GM12878 (cell line): ENCODE measurements at regions not wholly inside any gene's neighbourhood (a gene's known extent, or its start where the extent isn't known, plus 50 kb on each side); places are given as distances from the start of the nearest gene placed in this dataset.

Source experiments
- ATAC-seq: fragments of 200-7000 bp; cut with Tn5 transposase; 3 replicates; pipeline ENCODE4 v1.9.1; 2020; ENCODE audit warnings: mild to moderate bottlenecking, moderate library complexity
- BruUV-seq: library from RNA; stranded (reverse); fragments of 400-500 nt; replicated peaks from 2 replicates; lab custom pipeline; 2021; lab: Mats Ljungman, UMichigan
- CTCF ChIA-PET: fragments of 300-600 bp; sonication (Branson Sonifier 250); formaldehyde crosslinking; extraction: SDS; loops from one replicate; lab custom pipeline; 2021; ENCODE audit warnings: inconsistent platforms; lab: Yijun Ruan, JAX
- POLR2A ChIA-PET: fragments of 350-600 bp; formaldehyde crosslinking; extraction: SDS; loops from one replicate; lab custom pipeline; 2021; ENCODE audit warnings: inconsistent platforms; lab: Charles Lee
- RAD21 ChIA-PET: fragments of 300-600 bp; sonication (Branson Sonifier 250); formaldehyde crosslinking; loops from one replicate; lab custom pipeline; 2023; ENCODE audit warnings: antibody characterized with exemption; ENCODE audit not compliant: unreplicated experiment; lab: Charles Lee
- SMC1A ChIA-PET: fragments of 300-600 bp; sonication (Branson Sonifier 250); formaldehyde crosslinking; loops from one replicate; lab custom pipeline; 2023; ENCODE audit not compliant: unreplicated experiment, uncharacterized antibody; lab: Charles Lee
- DNase-seq: peaks from one replicate; pipeline ENCODE4 v3.0.0-alpha.2; 2011; ENCODE audit warnings: low read depth, low spot score
- FAIRE-seq: peaks from 3 replicates; lab custom pipeline; 2011; peaks lifted over from hg19 to GRCh38; lab: Jason Lieb, UNC
- H2AFZ ChIP-seq: 2 replicates; pipeline ENCODE4 v1.6.0; 2011; ENCODE audit warnings: low read depth, low read length, control low read depth; ENCODE audit not compliant: control insufficient read depth
- H3K27ac ChIP-seq: 2 replicates; pipeline ENCODE4 v1.5.1; 2011; ENCODE audit warnings: control low read depth; ENCODE audit not compliant: control insufficient read depth, insufficient read depth
- H3K27me3 ChIP-seq, 2 experiments: replicated peaks in 1 of 2; 2 replicates each; pipeline versions ENCODE4 v1.6.0 to v1.6.1; 2011; ENCODE audit warnings: low read length in 1 of 2; ENCODE audit not compliant: control insufficient read depth in 2 of 2, insufficient read depth in 2 of 2
- H3K36me3 ChIP-seq, 2 experiments: 2 replicates each; pipeline ENCODE4 v1.5.1; 2011; ENCODE audit warnings: low read length in 1 of 2; ENCODE audit not compliant: control insufficient read depth in 2 of 2, insufficient read depth in 2 of 2
- H3K4me1 ChIP-seq: 2 replicates; pipeline ENCODE4 v1.6.1; 2011; ENCODE audit warnings: mild to moderate bottlenecking, low read length, moderate library complexity, mixed read lengths; ENCODE audit not compliant: control insufficient read depth, insufficient read depth
- H3K4me2 ChIP-seq: 2 replicates; pipeline ENCODE4 v1.6.0; 2011; ENCODE audit warnings: control low read depth; ENCODE audit not compliant: control insufficient read depth, insufficient read depth
- H3K4me3 ChIP-seq: fragments of 200-600 bp; sonication (generic); 2 replicates; pipeline ENCODE4 v1.5.1; 2016
- H3K79me2 ChIP-seq: 2 replicates; pipeline ENCODE4 v1.6.0; 2011; ENCODE audit warnings: low read length; ENCODE audit not compliant: control insufficient read depth, insufficient read depth
- H3K9ac ChIP-seq: 2 replicates; pipeline ENCODE4 v1.8.0; 2011; ENCODE audit warnings: low read length, control low read depth, mixed read lengths; ENCODE audit not compliant: control insufficient read depth, insufficient read depth
- H3K9me3 ChIP-seq: replicated peaks from 3 replicates; pipeline ENCODE4 v1.5.1; 2011; ENCODE audit warnings: mild to moderate bottlenecking, low read length; ENCODE audit not compliant: control insufficient read depth, insufficient read depth
- H4K20me1 ChIP-seq: 2 replicates; pipeline ENCODE4 v1.6.0; 2011; ENCODE audit not compliant: control insufficient read depth, insufficient read depth
- BRCA1 ChIP-seq: IDR thresholded peaks from 2 replicates; pipeline ENCODE4 v1.6.1; 2011; ENCODE audit warnings: low read depth, low read length, improper control_type of control experiment
- CBFB ChIP-seq: IDR thresholded peaks from 2 replicates; pipeline ENCODE4 v1.6.1; 2016; ENCODE audit warnings: antibody characterized with exemption, low read depth
- CBX3 ChIP-seq: fragments of 200-600 bp; sonication (generic); IDR thresholded peaks from 2 replicates; pipeline ENCODE4 v1.6.1; 2016; ENCODE audit warnings: low read depth, borderline replicate concordance
- FOXK2 ChIP-seq: fragments of 450-650 bp; IDR thresholded peaks from 2 replicates; pipeline ENCODE4 v1.6.1; 2017; ENCODE audit warnings: mild to moderate bottlenecking, moderate library complexity
- FOXM1 ChIP-seq: IDR thresholded peaks from 2 replicates; pipeline ENCODE4 v1.6.1; 2012; ENCODE audit warnings: low read depth, mild to moderate bottlenecking, inconsistent platforms, low read length, moderate library complexity
- GATAD2B ChIP-seq: fragments of 450-650 bp; conservative IDR thresholded peaks from 2 replicates; pipeline ENCODE4 v1.6.1; 2017; ENCODE audit warnings: low read depth, mild to moderate bottlenecking, moderate library complexity
- MTA2 ChIP-seq: fragments of 450-650 bp; IDR thresholded peaks from 2 replicates; pipeline ENCODE4 v1.6.1; 2016; ENCODE audit warnings: low read depth, mild to moderate bottlenecking, moderate library complexity
- MTA3 ChIP-seq: IDR thresholded peaks from 2 replicates; pipeline ENCODE4 v1.6.1; 2012; ENCODE audit warnings: low read length, inconsistent platforms, borderline replicate concordance
- SPI1 ChIP-seq: IDR thresholded peaks from 2 replicates; pipeline ENCODE4 v1.6.1; 2011; ENCODE audit warnings: low read depth, mild to moderate bottlenecking, low read length, moderate library complexity, borderline replicate concordance; ENCODE audit not compliant: insufficient read depth
- SRF ChIP-seq, 2 experiments: IDR thresholded peaks; 2 replicates each; pipeline ENCODE4 v1.6.1; 2011; ENCODE audit warnings: low read depth in 2 of 2, low read length in 2 of 2, mild to moderate bottlenecking in 1 of 2, moderate library complexity in 1 of 2
- TAF1 ChIP-seq: IDR thresholded peaks from 2 replicates; pipeline ENCODE4 v1.6.1; 2011; ENCODE audit warnings: mild to moderate bottlenecking, low read depth, low read length, borderline replicate concordance
- YBX1 ChIP-seq: fragments of 450-650 bp; IDR thresholded peaks from 2 replicates; pipeline ENCODE4 v1.6.1; 2016; ENCODE audit warnings: antibody characterized with exemption
- ZBED1 ChIP-seq: IDR thresholded peaks from 2 replicates; pipeline ENCODE4 v1.6.1; 2016; ENCODE audit warnings: borderline replicate concordance
- ZNF384 ChIP-seq: IDR thresholded peaks from 2 replicates; pipeline ENCODE4 v1.6.1; 2012; ENCODE audit warnings: low read depth, mild to moderate bottlenecking, low read length, improper control_type of control experiment, borderline replicate concordance
- ZZZ3 ChIP-seq: IDR thresholded peaks from 2 replicates; pipeline ENCODE4 v1.6.1; 2011; ENCODE audit warnings: low read depth; ENCODE audit not compliant: control insufficient read depth, insufficient read length
- WGBS: methylation state at CpG from one replicate; pipeline ENCODE4 v1.1.6; 2016; ENCODE audit warnings: low lambda C conversion rate; ENCODE audit not compliant: insufficient replicate concordance, insufficient coverage; ENCODE audit errors: missing lambda C conversion rate; 5-methylcytosine and 5-hydroxymethylcytosine counted together
- in situ Hi-C: fragments of 300-500 bp; cut with MboI; formaldehyde crosslinking; loops from 9 replicates; pipeline ENCODE4 v1.14.3; 2018; ENCODE audit warnings: mixed read lengths
- intact Hi-C: fragments of 100-400 bp; cut with micrococcal nuclease; formaldehyde crosslinking; loops from one replicate; pipeline ENCODE4 v1.14.2; 2022; ENCODE audit not compliant: unreplicated experiment
- TF ChIP-seq, protein P1 (sequence below): fragments of 450-650 bp; IDR thresholded peaks from 2 replicates; pipeline ENCODE4 v1.6.1; 2016; ENCODE audit warnings: mild to moderate bottlenecking
- TF ChIP-seq, protein P2 (sequence below): fragments of 450-650 bp; IDR thresholded peaks from 2 replicates; pipeline ENCODE4 v1.6.1; 2018; ENCODE audit warnings: borderline replicate concordance, mild to moderate bottlenecking; ENCODE audit not compliant: partially characterized antibody

DNA sequence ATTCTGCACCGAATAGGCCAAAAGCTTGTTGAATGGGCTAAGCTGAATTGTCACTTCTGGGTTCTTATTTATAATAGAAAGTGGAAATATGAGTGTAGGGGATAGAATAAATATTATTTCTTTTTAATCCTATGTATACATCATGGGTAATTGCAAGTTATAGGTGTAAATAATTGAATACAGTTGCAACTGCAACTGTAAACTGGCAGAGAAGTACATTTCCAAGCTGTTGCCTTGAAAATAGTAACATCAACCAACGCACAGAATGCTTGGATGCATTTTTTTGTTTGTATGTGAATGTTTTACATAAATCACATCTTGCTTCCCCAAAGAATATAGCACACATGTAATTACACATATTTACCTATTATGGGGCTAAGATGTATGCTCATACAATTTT, 234.1 kb downstream of the NNT start:
- BruUV-seq, result no TSS peak
- Histone ChIP-seq H3K79me2 (no peaks in the 10 kb centered on the region), H3K27me3 (no peaks in the 10 kb centered on the region), H3K4me2 (no peak overlapping the region), H4K20me1 (no peaks in the 10 kb centered on the region), H3K4me3 (no peak overlapping the region), H2AFZ (no peak overlapping the region), H3K4me1 (no peaks in the 10 kb centered on the region), H3K27ac (no peak overlapping the region), H3K36me3 (no peaks in the 10 kb centered on the region), H3K9ac (no peak overlapping the region), H3K9me3 (no peaks in the 10 kb centered on the region)
- intact Hi-C loops (no loop called here), in situ Hi-C loops (no loop called here)
- no peak for ATAC-seq
- RAD21 ChIA-PET, result no interaction called here
- no peak for FAIRE-seq
- no peak for DNase-seq
- POLR2A ChIA-PET, result no interaction called here
- WGBS, result 0% methylated on average over 2 of the region's 2 CpGs
- SMC1A ChIA-PET, result no interaction called here
- TF ChIP-seq GATAD2B (no peak), ZNF384 (no peak), ZZZ3 (no peak), FOXM1 (no peak), MTA2 (no peak), SPI1 (no peak), CBFB (no peak), YBX1 (no peak), BRCA1 (no peak), ZBED1 (no peak), SRF (IDR thresholded peaks at IDR 0.05; ENCODE audit: low read depth in 2 of 2, low read length in 2 of 2) (no peak), CBX3 (no peak), FOXK2 (no peak), MTA3 (no peak), TAF1 (no peak)
- TF ChIP-seq, protein P1, sequence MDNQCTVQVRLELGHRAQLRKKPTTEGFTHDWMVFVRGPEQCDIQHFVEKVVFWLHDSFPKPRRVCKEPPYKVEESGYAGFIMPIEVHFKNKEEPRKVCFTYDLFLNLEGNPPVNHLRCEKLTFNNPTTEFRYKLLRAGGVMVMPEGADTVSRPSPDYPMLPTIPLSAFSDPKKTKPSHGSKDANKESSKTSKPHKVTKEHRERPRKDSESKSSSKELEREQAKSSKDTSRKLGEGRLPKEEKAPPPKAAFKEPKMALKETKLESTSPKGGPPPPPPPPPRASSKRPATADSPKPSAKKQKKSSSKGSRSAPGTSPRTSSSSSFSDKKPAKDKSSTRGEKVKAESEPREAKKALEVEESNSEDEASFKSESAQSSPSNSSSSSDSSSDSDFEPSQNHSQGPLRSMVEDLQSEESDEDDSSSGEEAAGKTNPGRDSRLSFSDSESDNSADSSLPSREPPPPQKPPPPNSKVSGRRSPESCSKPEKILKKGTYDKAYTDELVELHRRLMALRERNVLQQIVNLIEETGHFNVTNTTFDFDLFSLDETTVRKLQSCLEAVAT, result no peak
- TF ChIP-seq, protein P2, sequence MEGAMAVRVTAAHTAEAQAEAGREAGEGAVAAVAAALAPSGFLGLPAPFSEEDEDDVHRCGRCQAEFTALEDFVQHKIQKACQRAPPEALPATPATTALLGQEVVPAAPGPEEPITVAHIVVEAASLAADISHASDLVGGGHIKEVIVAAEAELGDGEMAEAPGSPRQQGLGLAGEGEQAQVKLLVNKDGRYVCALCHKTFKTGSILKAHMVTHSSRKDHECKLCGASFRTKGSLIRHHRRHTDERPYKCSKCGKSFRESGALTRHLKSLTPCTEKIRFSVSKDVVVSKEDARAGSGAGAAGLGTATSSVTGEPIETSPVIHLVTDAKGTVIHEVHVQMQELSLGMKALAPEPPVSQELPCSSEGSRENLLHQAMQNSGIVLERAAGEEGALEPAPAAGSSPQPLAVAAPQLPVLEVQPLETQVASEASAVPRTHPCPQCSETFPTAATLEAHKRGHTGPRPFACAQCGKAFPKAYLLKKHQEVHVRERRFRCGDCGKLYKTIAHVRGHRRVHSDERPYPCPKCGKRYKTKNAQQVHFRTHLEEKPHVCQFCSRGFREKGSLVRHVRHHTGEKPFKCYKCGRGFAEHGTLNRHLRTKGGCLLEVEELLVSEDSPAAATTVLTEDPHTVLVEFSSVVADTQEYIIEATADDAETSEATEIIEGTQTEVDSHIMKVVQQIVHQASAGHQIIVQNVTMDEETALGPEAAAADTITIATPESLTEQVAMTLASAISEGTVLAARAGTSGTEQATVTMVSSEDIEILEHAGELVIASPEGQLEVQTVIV, result no peak
- CTCF ChIA-PET, result no interaction called here
